Type B pancreatic cell (in vitro differentiated cells): ENCODE measurements at regions not wholly inside any gene's neighbourhood (a gene's known extent, or its start where the extent isn't known, plus 50 kb on each side); places are given as distances from the start of the nearest gene placed in this dataset.
"Not testable (repeated sequence)": the region's sequence is repeated elsewhere in the genome, so short reads cannot be mapped to it uniquely, and the experiment has no call there.

Experiments used
- DNase-seq: peaks from one replicate; pipeline ENCODE4 v3.0.0; 2021; ENCODE audit warnings: mixed read lengths; ENCODE audit not compliant: unreplicated experiment; ENCODE audit errors: extremely low spot score
- H3K27ac Mint-ChIP-seq: 2 replicates; pipeline ENCODE4 v1.8.0; 2021; ENCODE audit warnings: mild to moderate bottlenecking, mixed read lengths
- H3K27me3 Mint-ChIP-seq: 2 replicates; pipeline ENCODE4 v1.8.0; 2021; ENCODE audit warnings: mixed read lengths
- H3K36me3 Mint-ChIP-seq: 2 replicates; pipeline ENCODE4 v1.8.0; 2021; ENCODE audit warnings: mixed read lengths
- H3K4me1 Mint-ChIP-seq: one replicate; pipeline ENCODE4 v1.8.0; 2021; ENCODE audit warnings: mixed read lengths; ENCODE audit not compliant: unreplicated experiment
- H3K4me3 Mint-ChIP-seq: 2 replicates; pipeline ENCODE4 v1.8.0; 2021; ENCODE audit warnings: mild to moderate bottlenecking, mixed read lengths
- H3K9me3 Mint-ChIP-seq: 2 replicates; pipeline ENCODE4 v1.8.0; 2021; ENCODE audit warnings: mixed read lengths
- TF ChIP-seq, protein P1 (sequence below): fragments of 200-600 bp; sonication (generic); conservative IDR thresholded peaks from 2 replicates; pipeline ENCODE4 v1.5.0; 2021; ENCODE audit warnings: antibody characterized with exemption, mild to moderate bottlenecking

- Mint-ChIP-seq H3K36me3 (no peaks in the 10 kb centered on the region), H3K27me3 (no peaks in the 10 kb centered on the region), H3K9me3 (peaks cover 8% of the 10 kb centered on the region), H3K27ac (no peak overlapping the region), H3K4me1 (no peaks in the 10 kb centered on the region), H3K4me3 (no peak overlapping the region)
- TF ChIP-seq, protein P1, sequence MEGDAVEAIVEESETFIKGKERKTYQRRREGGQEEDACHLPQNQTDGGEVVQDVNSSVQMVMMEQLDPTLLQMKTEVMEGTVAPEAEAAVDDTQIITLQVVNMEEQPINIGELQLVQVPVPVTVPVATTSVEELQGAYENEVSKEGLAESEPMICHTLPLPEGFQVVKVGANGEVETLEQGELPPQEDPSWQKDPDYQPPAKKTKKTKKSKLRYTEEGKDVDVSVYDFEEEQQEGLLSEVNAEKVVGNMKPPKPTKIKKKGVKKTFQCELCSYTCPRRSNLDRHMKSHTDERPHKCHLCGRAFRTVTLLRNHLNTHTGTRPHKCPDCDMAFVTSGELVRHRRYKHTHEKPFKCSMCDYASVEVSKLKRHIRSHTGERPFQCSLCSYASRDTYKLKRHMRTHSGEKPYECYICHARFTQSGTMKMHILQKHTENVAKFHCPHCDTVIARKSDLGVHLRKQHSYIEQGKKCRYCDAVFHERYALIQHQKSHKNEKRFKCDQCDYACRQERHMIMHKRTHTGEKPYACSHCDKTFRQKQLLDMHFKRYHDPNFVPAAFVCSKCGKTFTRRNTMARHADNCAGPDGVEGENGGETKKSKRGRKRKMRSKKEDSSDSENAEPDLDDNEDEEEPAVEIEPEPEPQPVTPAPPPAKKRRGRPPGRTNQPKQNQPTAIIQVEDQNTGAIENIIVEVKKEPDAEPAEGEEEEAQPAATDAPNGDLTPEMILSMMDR, result no peak
- no peak for DNase-seq
Observed at GRCh38 chr4:79598214-79598613, 190.2 kb upstream of the GK2 start.

DNA sequence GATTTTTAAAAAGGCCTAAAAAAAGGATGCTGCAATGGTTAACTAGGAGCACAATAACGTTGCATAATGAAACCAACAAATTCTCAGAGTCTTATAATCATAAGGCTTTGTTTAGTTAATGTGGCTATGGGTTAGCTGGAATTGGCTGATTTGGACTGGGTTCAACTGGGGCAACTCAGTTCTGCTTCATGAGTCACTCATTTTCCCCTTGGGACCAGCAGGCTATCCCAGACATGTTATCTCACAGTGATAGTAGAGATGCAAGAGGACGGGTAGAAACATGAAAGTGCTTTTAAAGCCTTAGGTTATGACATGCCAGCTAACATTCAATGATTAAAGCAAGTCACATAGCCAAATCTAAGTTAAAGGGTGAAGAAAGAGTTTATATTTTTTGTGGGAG, 189.2 kb upstream of the GK2 start:
- no peaks in the 10 kb centered on the region for H3K36me3 Mint-ChIP-seq
- no peak for DNase-seq
- TF ChIP-seq, protein P1, result no peak

GRCh38 chr4:79592218-79592617, 184.2 kb upstream of the GK2 start:
- DNase-seq, H3K9me3 Mint-ChIP-seq, H3K27me3 Mint-ChIP-seq, H3K36me3 Mint-ChIP-seq: not testable (repeated sequence)
- Mint-ChIP-seq H3K4me3 (peak overlapping the region; percentile 67), H3K4me1 (peaks cover 15% of the 10 kb centered on the region), H3K27ac (peak overlapping the region; percentile 39)

More for the DNA sequence above, 189.2 kb upstream of the GK2 start:
- H3K4me1 Mint-ChIP-seq, result peaks cover 5% of the 10 kb centered on the region
- no peak overlapping the region for H3K27ac Mint-ChIP-seq
- H3K9me3 Mint-ChIP-seq, result peaks cover 11% of the 10 kb centered on the region
- no peaks in the 10 kb centered on the region for H3K27me3 Mint-ChIP-seq
- H3K4me3 Mint-ChIP-seq, result no peak overlapping the region

DNA sequence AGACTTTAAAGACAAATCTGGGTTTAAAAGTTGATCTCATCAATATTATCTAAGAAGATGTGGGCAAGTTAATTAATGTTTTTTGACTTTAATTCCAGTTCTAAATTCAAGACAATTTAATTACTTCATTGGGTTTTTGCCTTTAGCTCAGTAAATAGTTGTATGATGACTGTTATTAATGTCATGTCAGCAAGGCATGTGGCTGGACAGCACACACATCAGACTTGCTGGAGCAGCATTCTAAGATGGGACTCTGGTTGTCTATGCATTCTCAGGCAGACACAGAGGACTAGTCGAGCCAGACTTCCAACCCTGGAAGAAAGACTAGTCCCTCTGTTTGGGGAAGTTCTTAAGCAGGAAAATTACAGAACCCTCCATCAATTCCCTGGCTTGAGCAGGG, 180.7 kb upstream of the GK2 start:
- no peaks in the 10 kb centered on the region for H3K27me3 Mint-ChIP-seq
- peaks cover 15% of the 10 kb centered on the region for H3K4me1 Mint-ChIP-seq
- TF ChIP-seq, protein P1, result no peak
- no peak overlapping the region for H3K27ac Mint-ChIP-seq
- H3K4me3 Mint-ChIP-seq, result no peak overlapping the region
- H3K9me3 Mint-ChIP-seq, result peaks cover 4% of the 10 kb centered on the region
- no peak for DNase-seq
- no peaks in the 10 kb centered on the region for H3K36me3 Mint-ChIP-seq

GRCh38 chr4:79587207-79587606, 179.2 kb upstream of the GK2 start:
- not testable (repeated sequence) for H3K4me1 Mint-ChIP-seq, H3K9me3 Mint-ChIP-seq, DNase-seq, H3K36me3 Mint-ChIP-seq, H3K27ac Mint-ChIP-seq, H3K4me3 Mint-ChIP-seq, H3K27me3 Mint-ChIP-seq

DNA sequence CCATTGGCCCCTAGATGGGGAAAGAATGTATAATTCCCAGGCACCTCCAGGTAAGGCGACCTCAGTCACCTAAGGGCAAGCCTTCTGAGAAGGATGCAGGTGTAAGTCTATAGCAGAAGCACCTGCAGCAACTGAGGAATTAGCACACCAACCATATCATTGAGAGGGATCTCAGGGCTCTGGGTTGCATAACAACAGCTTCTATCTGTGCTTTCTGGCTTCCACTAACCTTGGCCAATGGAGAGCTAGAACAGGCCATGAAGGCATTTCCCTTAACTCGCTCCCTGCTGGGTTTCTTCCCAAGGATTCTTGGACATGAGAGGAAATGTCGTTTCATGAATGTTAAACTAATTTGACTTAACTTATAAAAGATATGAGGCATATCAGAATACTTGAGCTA, 177.8 kb upstream of the GK2 start:
- no peaks in the 10 kb centered on the region for H3K9me3 Mint-ChIP-seq
- H3K27ac Mint-ChIP-seq, result no peak overlapping the region
- H3K36me3 Mint-ChIP-seq, result no peaks in the 10 kb centered on the region
- H3K27me3 Mint-ChIP-seq, result no peaks in the 10 kb centered on the region
- no peak for DNase-seq
- H3K4me1 Mint-ChIP-seq, result peaks cover 1% of the 10 kb centered on the region
- no peak overlapping the region for H3K4me3 Mint-ChIP-seq
- TF ChIP-seq, protein P1, result no peak

DNA sequence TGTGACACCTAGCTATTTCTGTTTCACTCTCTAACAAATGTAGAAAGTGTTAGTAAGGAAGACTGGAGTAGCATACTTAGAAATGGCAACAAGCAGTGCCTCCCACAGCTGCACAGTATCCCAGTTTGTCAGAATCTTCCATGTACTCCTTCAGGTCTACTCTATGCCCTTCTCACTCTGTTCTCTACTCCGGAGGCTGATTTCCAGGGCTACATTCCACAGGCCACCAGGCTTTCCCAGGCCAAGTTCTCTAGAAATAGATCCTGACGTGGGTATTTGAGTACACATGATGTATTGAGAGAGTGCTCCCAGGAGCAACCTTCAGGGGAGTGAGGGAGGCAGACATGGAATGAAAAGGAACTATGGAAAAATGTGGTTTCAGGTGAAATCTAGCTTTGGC, 177.3 kb upstream of the GK2 start:
- no peak overlapping the region for H3K27ac Mint-ChIP-seq
- TF ChIP-seq, protein P1, result no peak
- H3K4me3 Mint-ChIP-seq, result no peak overlapping the region
- H3K36me3 Mint-ChIP-seq, result no peaks in the 10 kb centered on the region
- no peaks in the 10 kb centered on the region for H3K9me3 Mint-ChIP-seq
- DNase-seq, result no peak
- H3K4me1 Mint-ChIP-seq, result no peaks in the 10 kb centered on the region
- H3K27me3 Mint-ChIP-seq, result no peaks in the 10 kb centered on the region
